ENCODE measurements at regions not wholly inside any gene's neighbourhood (a gene's known extent, or its start where the extent isn't known, plus 50 kb on each side); places are given as distances from the start of the nearest gene placed in this dataset.

- TF ChIP-seq CTCF (IDR thresholded peaks at IDR 0.05) (no peak), POLR2A (IDR thresholded peaks at IDR 0.05) (no peak)
Measured at GRCh38 chr11:131231317-131231940, 139.0 kb upstream of the NTM start.
